Ectodermal cell (in vitro differentiated cells): ENCODE measurements at regions not wholly inside any gene's neighbourhood (a gene's known extent, or its start where the extent isn't known, plus 50 kb on each side); places are given as distances from the start of the nearest gene placed in this dataset.

ENCODE experiments used
- H3K27ac ChIP-seq: 2 replicates; pipeline ENCODE4 v1.7.0; 2013; ENCODE audit warnings: mild to moderate bottlenecking, low read depth, low read length; ENCODE audit not compliant: insufficient read depth, poor library complexity, severe bottlenecking
- H3K27me3 ChIP-seq: 2 replicates; pipeline ENCODE4 v1.7.0; 2013; ENCODE audit warnings: mild to moderate bottlenecking, low read length; ENCODE audit not compliant: insufficient read depth, control insufficient read depth, poor library complexity, severe bottlenecking
- H3K36me3 ChIP-seq: one replicate; pipeline ENCODE4 v1.7.0; 2013; ENCODE audit warnings: low read length; ENCODE audit not compliant: control insufficient read depth, insufficient read depth
- H3K4me1 ChIP-seq: one replicate; pipeline ENCODE4 v1.7.0; 2013; ENCODE audit warnings: low read length; ENCODE audit not compliant: control insufficient read depth, insufficient read depth
- H3K4me3 ChIP-seq: 2 replicates; pipeline ENCODE4 v1.7.0; 2013; ENCODE audit warnings: low read depth, low read length, control low read depth; ENCODE audit not compliant: insufficient read depth
- H3K9me3 ChIP-seq: 2 replicates; pipeline ENCODE4 v1.7.0; 2013; ENCODE audit warnings: mild to moderate bottlenecking, low read length, moderate library complexity; ENCODE audit not compliant: control insufficient read depth
- WGBS, 2 experiments: methylation state at CpG; one replicate each; pipeline ENCODE4 v1.1.7; 2013; ENCODE audit warnings: missing lambda C conversion rate in 2 of 2; 5-methylcytosine and 5-hydroxymethylcytosine counted together

GRCh38 chr15:68001811-68002210, 52.3 kb upstream of the PIAS1 start:
- Histone ChIP-seq H3K27ac (no peak overlapping the region), H3K4me3 (no peak overlapping the region), H3K9me3 (no peaks in the 10 kb centered on the region), H3K36me3 (no peaks in the 10 kb centered on the region), H3K27me3 (no peaks in the 10 kb centered on the region), H3K4me1 (no peaks in the 10 kb centered on the region)
- WGBS, 2 experiments, result 97 to 99% methylated on average over 3 to 4 of the region's 4 CpGs

- Histone ChIP-seq H3K4me1 (no peaks in the 10 kb centered on the region), H3K36me3 (no peaks in the 10 kb centered on the region), H3K27ac (no peak overlapping the region), H3K9me3 (no peaks in the 10 kb centered on the region), H3K27me3 (no peaks in the 10 kb centered on the region), H3K4me3 (no peak overlapping the region)
- WGBS, 2 experiments, result 93 to 95% methylated on average over 6 of the region's 6 CpGs
These were observed 50.8 kb upstream of the PIAS1 start for GRCh38 chr15:68003297-68003696.
